Testis (tissue), 2 donors: ENCODE measurements at regions not wholly inside any gene's neighbourhood (a gene's known extent, or its start where the extent isn't known, plus 50 kb on each side); places are given as distances from the start of the nearest gene placed in this dataset.

ENCODE experiments used
- DNase-seq: peaks from one replicate; pipeline ENCODE4 v3.0.0-alpha.2; 2019
- H3K27ac ChIP-seq, 2 donors: fragments of 200-600 bp; sonication (generic); one replicate each; pipeline ENCODE4 v1.5.1; 2019
- H3K27me3 ChIP-seq: fragments of 200-600 bp; sonication (generic); one replicate; pipeline ENCODE4 v1.5.1; 2019
- H3K36me3 ChIP-seq: fragments of 200-600 bp; sonication (generic); one replicate; pipeline ENCODE4 v1.5.1; 2017; ENCODE audit warnings: low read depth; ENCODE audit errors: missing control alignments
- H3K4me1 ChIP-seq: fragments of 200-600 bp; sonication (generic); one replicate; pipeline ENCODE4 v1.5.1; 2019
- H3K4me3 ChIP-seq, 2 donors: fragments of 200-600 bp; sonication (generic); one replicate each; pipeline ENCODE4 v1.5.1; 2017 to 2019
- H3K9me3 ChIP-seq: fragments of 200-600 bp; sonication (generic); one replicate; pipeline ENCODE4 v1.5.1; 2017
- CTCF ChIP-seq, 3 experiments: fragments of 450-650 bp in 2 of 3; fragments of 200-600 bp in 1 of 3; sonication (generic) in 1 of 3; IDR thresholded peaks; one replicate each; pipeline ENCODE4 v1.5.1; 2016 to 2019; ENCODE audit warnings: antibody characterized with exemption in 3 of 3, mild to moderate bottlenecking in 2 of 3, moderate library complexity in 1 of 3
- POLR2A ChIP-seq: fragments of 450-650 bp; IDR thresholded peaks from one replicate; pipeline ENCODE4 v1.6.1; 2017; ENCODE audit warnings: antibody characterized with exemption, mild to moderate bottlenecking, moderate library complexity
- WGBS, 2 donors: methylation state at CpG; one replicate each; pipeline ENCODE4 v1.1.5; 2018; 5-methylcytosine and 5-hydroxymethylcytosine counted together
- intact Hi-C: fragments of 100-400 bp; cut with DNase I; formaldehyde crosslinking; loops from one replicate; pipeline ENCODE4 v1.15.1; 2023; ENCODE audit warnings: low total_unique reads

DNA sequence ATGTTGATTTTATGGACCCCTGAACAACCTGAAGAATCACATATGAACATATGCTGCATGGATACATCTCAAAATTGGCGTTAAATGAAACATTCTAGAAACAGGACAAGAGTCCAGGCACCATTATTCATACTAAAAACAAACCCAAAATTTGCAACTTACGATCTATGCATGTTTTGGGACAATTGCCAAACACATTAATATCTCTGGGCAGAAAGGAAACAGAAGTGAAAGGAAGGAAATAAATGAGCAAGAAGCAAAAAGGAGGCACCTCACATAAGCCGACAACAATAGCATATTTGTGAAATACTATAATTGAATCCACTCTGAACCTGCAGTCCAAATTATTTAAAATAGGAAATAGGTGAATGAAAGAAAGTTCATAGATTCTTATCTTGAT lies 1505.3 kb downstream of the AACS start:
- Histone ChIP-seq H3K27me3 (no peaks in the 10 kb centered on the region), H3K36me3 (no peaks in the 10 kb centered on the region), H3K4me3 (no peak overlapping the region), H3K27ac (no peak overlapping the region), H3K9me3 (no peaks in the 10 kb centered on the region), H3K4me1 (no peaks in the 10 kb centered on the region)
- intact Hi-C loops, result no loop called here
- WGBS, 2 donors, result 49 to 54% methylated on average over 3 of the region's 3 CpGs
- TF ChIP-seq CTCF (IDR thresholded peaks at IDR 0.05) (no peak), POLR2A (no peak)
- DNase-seq, result no peak

DNA sequence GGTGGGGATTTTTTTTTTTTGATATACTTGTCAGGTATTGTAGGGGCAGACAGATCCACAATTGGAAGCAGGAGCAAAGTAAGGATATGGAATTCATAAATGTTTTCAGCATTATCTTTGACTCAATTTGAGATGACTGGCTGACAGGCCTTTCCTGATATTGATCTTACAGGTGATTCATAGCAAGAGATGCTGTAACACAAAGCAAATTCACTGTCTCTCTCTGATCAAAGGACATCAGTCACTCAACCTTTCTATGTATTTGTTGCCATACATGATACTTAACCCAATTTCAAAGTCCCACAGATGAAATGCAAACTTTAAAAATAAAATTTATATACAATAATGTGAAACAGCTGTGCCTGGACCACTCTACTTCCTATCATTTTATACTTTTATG lies 1506.9 kb downstream of the AACS start:
- Histone ChIP-seq H3K27me3 (no peaks in the 10 kb centered on the region), H3K36me3 (no peaks in the 10 kb centered on the region), H3K4me3 (no peak overlapping the region), H3K4me1 (no peaks in the 10 kb centered on the region), H3K9me3 (no peaks in the 10 kb centered on the region), H3K27ac (no peak overlapping the region)
- TF ChIP-seq CTCF (IDR thresholded peaks at IDR 0.05), result no peak
- no peak for DNase-seq
- intact Hi-C loops, result no loop called here

DNA sequence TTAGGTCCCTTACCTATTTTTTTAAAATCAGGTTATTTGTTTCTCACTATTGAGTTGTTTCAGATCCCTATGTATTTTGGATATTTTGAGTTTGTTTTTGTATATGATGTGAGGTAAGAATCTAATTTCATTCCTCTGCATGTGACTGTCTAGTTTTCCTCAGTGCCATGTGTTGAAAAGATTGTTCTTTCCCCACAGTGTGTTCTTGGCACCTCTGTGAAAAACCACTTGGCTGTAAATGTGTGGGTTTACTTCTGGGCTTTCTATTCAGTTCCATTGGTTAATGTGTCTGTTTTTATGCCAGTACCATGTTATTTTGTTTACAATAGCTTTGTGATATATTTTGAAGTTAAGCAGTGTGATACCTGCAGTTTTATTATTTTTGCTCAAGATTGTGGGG lies 1516.4 kb downstream of the AACS start:
- H3K27ac ChIP-seq, result no peak overlapping the region
- intact Hi-C loops, result no loop called here
- TF ChIP-seq CTCF (IDR thresholded peaks at IDR 0.05) (no peak), POLR2A (no peak)
- no peaks in the 10 kb centered on the region for H3K27me3 ChIP-seq
- H3K9me3 ChIP-seq, result no peaks in the 10 kb centered on the region
- no peaks in the 10 kb centered on the region for H3K4me1 ChIP-seq
- no peak for DNase-seq
- H3K4me3 ChIP-seq, result no peak overlapping the region
- no peaks in the 10 kb centered on the region for H3K36me3 ChIP-seq

- no peak overlapping the region for H3K27ac ChIP-seq
- WGBS, 2 donors, result 52 to 68% methylated on average over 3 of the region's 3 CpGs
- no peak for TF ChIP-seq CTCF (IDR thresholded peaks at IDR 0.05)
- TF ChIP-seq POLR2A, result no peak
- intact Hi-C loops, result no loop called here
- H3K9me3 ChIP-seq, result no peaks in the 10 kb centered on the region
- H3K4me3 ChIP-seq, result no peak overlapping the region
- H3K36me3 ChIP-seq, result no peaks in the 10 kb centered on the region
- DNase-seq, result no peak
- no peaks in the 10 kb centered on the region for H3K4me1 ChIP-seq
- H3K27me3 ChIP-seq, result no peaks in the 10 kb centered on the region
Observed at GRCh38 chr12:126582231-126582630, 1517.0 kb downstream of the AACS start.

DNA sequence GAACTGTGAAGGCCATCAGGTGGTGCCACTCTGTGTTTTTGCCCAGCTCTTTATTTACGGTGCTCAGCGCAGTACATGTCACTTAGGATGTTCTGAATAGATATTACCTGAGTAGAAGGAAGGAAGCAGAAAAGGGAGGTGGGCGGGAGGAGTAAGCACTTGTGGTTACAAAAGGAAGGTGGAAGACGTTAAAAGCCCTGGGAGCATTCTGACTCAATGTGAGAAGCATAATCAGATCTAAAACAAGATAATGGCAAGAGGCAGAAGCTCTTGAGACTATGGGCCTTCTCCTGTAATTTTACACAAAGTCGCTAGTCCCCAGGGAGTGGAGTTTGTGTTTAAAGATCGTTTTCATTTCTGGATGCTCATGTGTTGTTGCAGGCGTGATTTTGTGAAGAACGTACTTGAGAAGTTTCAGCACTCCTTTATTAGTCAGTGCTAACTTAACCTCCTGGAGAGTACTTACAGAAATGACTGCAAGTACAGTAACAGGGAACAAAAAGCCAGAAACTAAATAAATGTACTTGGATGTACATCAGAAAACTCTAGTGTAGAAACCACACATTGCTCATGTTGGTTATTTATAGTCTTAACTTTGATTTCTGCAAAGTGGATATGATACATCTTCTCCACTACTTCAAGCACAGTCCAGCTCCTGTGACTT lies 1523.5 kb downstream of the AACS start:
- Histone ChIP-seq H3K36me3 (no peaks in the 10 kb centered on the region), H3K27me3 (no peaks in the 10 kb centered on the region), H3K27ac (no peak overlapping the region), H3K4me3 (no peak overlapping the region), H3K4me1 (no peaks in the 10 kb centered on the region), H3K9me3 (no peaks in the 10 kb centered on the region)
- no peak for DNase-seq
- WGBS, 2 donors, result 79 to 89% methylated on average over 8 of the region's 8 CpGs
- intact Hi-C loops, result no loop called here
- TF ChIP-seq POLR2A, result no peak
- no peak for TF ChIP-seq CTCF (IDR thresholded peaks at IDR 0.05)
